ENCODE measurements at regions not wholly inside any gene's neighbourhood (a gene's known extent, or its start where the extent isn't known, plus 50 kb on each side); places are given as distances from the start of the nearest gene placed in this dataset.

- TF ChIP-seq RFX5 (IDR thresholded peaks at IDR 0.05; ENCODE audit: low read depth, low read length) (no peak), CTCF (conservative IDR thresholded peaks at IDR 0.05; ENCODE audit: low read depth, low read length) (no peak), FOS (IDR thresholded peaks at IDR 0.05; ENCODE audit: low read depth, low read length) (no peak)
These were observed 204.1 kb downstream of the BCOR start for GRCh38 chrX:39893417-39894338.

All from IMR-90 (cell line).